Astrocyte (in vitro differentiated cells and primary cell): ENCODE measurements at regions not wholly inside any gene's neighbourhood (a gene's known extent, or its start where the extent isn't known, plus 50 kb on each side); places are given as distances from the start of the nearest gene placed in this dataset.

ENCODE experiments used
- DNase-seq: peaks from one replicate; pipeline ENCODE4 v3.0.0-alpha.2; 2010; ENCODE audit warnings: low read depth
- FAIRE-seq: peaks from 2 replicates; lab custom pipeline; 2011; peaks lifted over from hg19 to GRCh38; lab: Jason Lieb, UNC
- H2AFZ ChIP-seq: 2 replicates; pipeline ENCODE4 v1.6.0; 2012; ENCODE audit warnings: low read depth, low read length, inconsistent platforms
- H3K27ac ChIP-seq: 2 replicates; pipeline ENCODE4 v1.5.1; 2011; ENCODE audit warnings: low read depth, low read length, inconsistent platforms
- H3K27me3 ChIP-seq: 2 replicates; pipeline ENCODE4 v1.6.0; 2011; ENCODE audit warnings: low read length, inconsistent platforms; ENCODE audit not compliant: insufficient read depth
- H3K36me3 ChIP-seq: 2 replicates; pipeline ENCODE4 v1.5.1; 2011; ENCODE audit warnings: low read length, inconsistent platforms; ENCODE audit not compliant: insufficient read depth
- H3K4me1 ChIP-seq: 2 replicates; pipeline ENCODE4 v1.5.1; 2011; ENCODE audit warnings: low read length, inconsistent platforms; ENCODE audit not compliant: insufficient read depth
- H3K4me2 ChIP-seq: 2 replicates; pipeline ENCODE4 v1.6.0; 2012; ENCODE audit warnings: low read length, inconsistent platforms
- H3K4me3 ChIP-seq: 2 replicates; pipeline ENCODE4 v1.5.1; 2011; ENCODE audit warnings: low read depth, mild to moderate bottlenecking, low read length, inconsistent platforms; ENCODE audit not compliant: insufficient read depth
- H3K79me2 ChIP-seq: 2 replicates; pipeline ENCODE4 v1.6.0; 2012; ENCODE audit warnings: mild to moderate bottlenecking, low read length, inconsistent platforms; ENCODE audit not compliant: insufficient read depth
- H3K9ac ChIP-seq: 2 replicates; pipeline ENCODE4 v1.6.0; 2012; ENCODE audit warnings: mild to moderate bottlenecking, low read length, inconsistent platforms
- H3K9me3 ChIP-seq: 2 replicates; pipeline ENCODE4 v1.5.1; 2012; ENCODE audit warnings: low read depth, mild to moderate bottlenecking, low read length, inconsistent platforms; ENCODE audit not compliant: insufficient read depth
- H4K20me1 ChIP-seq: 2 replicates; pipeline ENCODE4 v1.6.0; 2012; ENCODE audit warnings: low read length, inconsistent platforms; ENCODE audit not compliant: insufficient read depth
- H3K27ac Mint-ChIP-seq: one replicate; pipeline ENCODE4 v1.8.0; 2021; ENCODE audit warnings: mild to moderate bottlenecking, mixed read lengths; ENCODE audit not compliant: unreplicated experiment
- H3K27me3 Mint-ChIP-seq: one replicate; pipeline ENCODE4 v1.8.0; 2021; ENCODE audit warnings: low read depth, mixed read lengths; ENCODE audit not compliant: unreplicated experiment
- H3K36me3 Mint-ChIP-seq: one replicate; pipeline ENCODE4 v1.8.0; 2021; ENCODE audit warnings: low read depth, mixed read lengths; ENCODE audit not compliant: unreplicated experiment
- H3K4me1 Mint-ChIP-seq: one replicate; pipeline ENCODE4 v1.8.0; 2021; ENCODE audit warnings: low read depth, mixed read lengths; ENCODE audit not compliant: unreplicated experiment
- H3K4me3 Mint-ChIP-seq: one replicate; pipeline ENCODE4 v1.8.0; 2021; ENCODE audit warnings: mild to moderate bottlenecking, moderate library complexity, mixed read lengths; ENCODE audit not compliant: unreplicated experiment
- H3K9me3 Mint-ChIP-seq: one replicate; pipeline ENCODE4 v1.8.0; 2021; ENCODE audit warnings: mild to moderate bottlenecking, mixed read lengths; ENCODE audit not compliant: unreplicated experiment
- CTCF ChIP-seq: IDR thresholded peaks from 2 replicates; pipeline ENCODE4 v1.5.1; 2011; ENCODE audit warnings: low read depth, mild to moderate bottlenecking, inconsistent platforms, low read length, moderate library complexity; ENCODE audit not compliant: insufficient read depth
- EZH2 ChIP-seq: IDR thresholded peaks from 2 replicates; pipeline ENCODE4 v1.6.1; 2012; ENCODE audit warnings: mild to moderate bottlenecking, low read length, inconsistent platforms; ENCODE audit not compliant: insufficient read depth

GRCh38 chr9:115650768-115651167 lies 502.8 kb upstream of the PAPPA start:
- Histone ChIP-seq H3K4me1 (peaks cover 27% of the 10 kb centered on the region), H3K27me3 (no peaks in the 10 kb centered on the region), H3K9me3 (peaks cover 2% of the 10 kb centered on the region), H4K20me1 (no peaks in the 10 kb centered on the region), H3K4me3 (no peak overlapping the region), H3K36me3 (no peaks in the 10 kb centered on the region), H3K27ac (peak overlapping the region; percentile 98), H2AFZ (no peak overlapping the region), H3K9ac (peak overlapping the region; percentile 82), H3K4me2 (peak overlapping the region; percentile 61), H3K79me2 (no peaks in the 10 kb centered on the region)
- H3K27me3 Mint-ChIP-seq: no peaks in the 10 kb centered on the region
- no peak overlapping the region for H3K4me3 Mint-ChIP-seq
- peaks cover 36% of the 10 kb centered on the region for H3K4me1 Mint-ChIP-seq
- TF ChIP-seq CTCF (no peak), EZH2 (no peak)
- DNase-seq (peak; percentile 98), FAIRE-seq (peak; percentile 97)
- peak overlapping the region; percentile 97 for H3K27ac Mint-ChIP-seq
- no peaks in the 10 kb centered on the region for H3K9me3 Mint-ChIP-seq
- no peaks in the 10 kb centered on the region for H3K36me3 Mint-ChIP-seq

- no peak overlapping the region for H3K4me3 ChIP-seq
- DNase-seq: no peak
- peak overlapping the region; percentile 97 for H3K27ac Mint-ChIP-seq
- H3K36me3 ChIP-seq: no peaks in the 10 kb centered on the region
- peak overlapping the region; percentile 82 for H3K9ac ChIP-seq
- FAIRE-seq: peak; percentile 78
- no peaks in the 10 kb centered on the region for H3K27me3 Mint-ChIP-seq
- H3K9me3 Mint-ChIP-seq: no peaks in the 10 kb centered on the region
- no peak for TF ChIP-seq EZH2
- no peak for TF ChIP-seq CTCF
- H3K9me3 ChIP-seq: peaks cover 2% of the 10 kb centered on the region
- H3K4me1 Mint-ChIP-seq: peaks cover 36% of the 10 kb centered on the region
- no peaks in the 10 kb centered on the region for H3K27me3 ChIP-seq
- H2AFZ ChIP-seq: no peak overlapping the region
- H3K79me2 ChIP-seq: no peaks in the 10 kb centered on the region
- H3K4me1 ChIP-seq: peaks cover 27% of the 10 kb centered on the region
- peak overlapping the region; percentile 27 for H3K4me2 ChIP-seq
- peak overlapping the region; percentile 98 for H3K27ac ChIP-seq
- H3K36me3 Mint-ChIP-seq: no peaks in the 10 kb centered on the region
- no peaks in the 10 kb centered on the region for H4K20me1 ChIP-seq
- H3K4me3 Mint-ChIP-seq: no peak overlapping the region
Measured at GRCh38 chr9:115651461-115651860, 502.1 kb upstream of the PAPPA start.

GRCh38 chr9:115653171-115653606 lies 500.4 kb upstream of the PAPPA start:
- Mint-ChIP-seq H3K36me3 (no peaks in the 10 kb centered on the region), H3K4me1 (peaks cover 36% of the 10 kb centered on the region), H3K4me3 (no peak overlapping the region), H3K9me3 (no peaks in the 10 kb centered on the region), H3K27ac (peak overlapping the region; percentile 84), H3K27me3 (no peaks in the 10 kb centered on the region)
- no peaks in the 10 kb centered on the region for H3K27me3 ChIP-seq
- H4K20me1 ChIP-seq: no peaks in the 10 kb centered on the region
- FAIRE-seq (peak; percentile 58), DNase-seq (peak; percentile 57)
- no peak overlapping the region for H3K4me2 ChIP-seq
- H3K36me3 ChIP-seq: no peaks in the 10 kb centered on the region
- no peak for TF ChIP-seq CTCF
- TF ChIP-seq EZH2: no peak
- H3K79me2 ChIP-seq: no peaks in the 10 kb centered on the region
- H2AFZ ChIP-seq: no peak overlapping the region
- H3K9ac ChIP-seq: no peak overlapping the region
- no peak overlapping the region for H3K27ac ChIP-seq
- no peaks in the 10 kb centered on the region for H3K9me3 ChIP-seq
- no peak overlapping the region for H3K4me3 ChIP-seq
- peaks cover 27% of the 10 kb centered on the region for H3K4me1 ChIP-seq
